ENCODE measurements at regions not wholly inside any gene's neighbourhood (a gene's known extent, or its start where the extent isn't known, plus 50 kb on each side); places are given as distances from the start of the nearest gene placed in this dataset.

DNA sequence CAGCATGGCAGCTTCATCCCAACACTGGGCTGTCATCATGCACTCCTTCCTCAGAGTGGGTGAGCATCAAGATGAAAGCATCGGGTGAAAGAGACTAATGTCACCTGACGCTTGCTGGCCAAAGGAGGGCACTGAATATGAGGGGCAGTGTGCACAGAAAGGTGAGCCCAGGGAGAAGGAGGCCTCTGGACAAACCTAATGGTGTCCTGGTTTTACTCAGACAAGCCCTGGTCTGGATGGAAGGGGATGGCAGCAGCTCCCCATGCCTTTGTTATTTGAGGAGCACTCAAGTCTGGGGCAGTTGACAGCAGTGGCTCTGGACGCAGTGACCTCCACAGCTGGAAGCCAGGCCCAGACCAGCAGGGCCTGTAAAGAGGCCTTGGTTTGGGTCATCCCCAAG is 209.7 kb downstream of the SMAD2 start:
- no peaks in the 10 kb centered on the region for H3K4me1 ChIP-seq
- no peaks in the 10 kb centered on the region for H3K36me3 ChIP-seq
- no peaks in the 10 kb centered on the region for H3K27me3 ChIP-seq
- no peaks in the 10 kb centered on the region for H3K9me3 ChIP-seq
- intact Hi-C loops (cut with DNase I) = no loop called here
- TF ChIP-seq, protein P1, sequence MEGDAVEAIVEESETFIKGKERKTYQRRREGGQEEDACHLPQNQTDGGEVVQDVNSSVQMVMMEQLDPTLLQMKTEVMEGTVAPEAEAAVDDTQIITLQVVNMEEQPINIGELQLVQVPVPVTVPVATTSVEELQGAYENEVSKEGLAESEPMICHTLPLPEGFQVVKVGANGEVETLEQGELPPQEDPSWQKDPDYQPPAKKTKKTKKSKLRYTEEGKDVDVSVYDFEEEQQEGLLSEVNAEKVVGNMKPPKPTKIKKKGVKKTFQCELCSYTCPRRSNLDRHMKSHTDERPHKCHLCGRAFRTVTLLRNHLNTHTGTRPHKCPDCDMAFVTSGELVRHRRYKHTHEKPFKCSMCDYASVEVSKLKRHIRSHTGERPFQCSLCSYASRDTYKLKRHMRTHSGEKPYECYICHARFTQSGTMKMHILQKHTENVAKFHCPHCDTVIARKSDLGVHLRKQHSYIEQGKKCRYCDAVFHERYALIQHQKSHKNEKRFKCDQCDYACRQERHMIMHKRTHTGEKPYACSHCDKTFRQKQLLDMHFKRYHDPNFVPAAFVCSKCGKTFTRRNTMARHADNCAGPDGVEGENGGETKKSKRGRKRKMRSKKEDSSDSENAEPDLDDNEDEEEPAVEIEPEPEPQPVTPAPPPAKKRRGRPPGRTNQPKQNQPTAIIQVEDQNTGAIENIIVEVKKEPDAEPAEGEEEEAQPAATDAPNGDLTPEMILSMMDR (IDR thresholded peaks at IDR 0.05) = no peak
- no peak for TF ChIP-seq POLR2A (IDR thresholded peaks at IDR 0.05)
- WGBS (ENCODE audit: insufficient coverage, low coverage, low lambda C conversion rate, missing lambda C conversion rate) = 76% methylated on average over 3 of the region's 3 CpGs
- no peak overlapping the region for H3K4me3 ChIP-seq
- H3K27ac ChIP-seq = no peak overlapping the region
- ATAC-seq (no peak), DNase-seq (no peak)

DNA sequence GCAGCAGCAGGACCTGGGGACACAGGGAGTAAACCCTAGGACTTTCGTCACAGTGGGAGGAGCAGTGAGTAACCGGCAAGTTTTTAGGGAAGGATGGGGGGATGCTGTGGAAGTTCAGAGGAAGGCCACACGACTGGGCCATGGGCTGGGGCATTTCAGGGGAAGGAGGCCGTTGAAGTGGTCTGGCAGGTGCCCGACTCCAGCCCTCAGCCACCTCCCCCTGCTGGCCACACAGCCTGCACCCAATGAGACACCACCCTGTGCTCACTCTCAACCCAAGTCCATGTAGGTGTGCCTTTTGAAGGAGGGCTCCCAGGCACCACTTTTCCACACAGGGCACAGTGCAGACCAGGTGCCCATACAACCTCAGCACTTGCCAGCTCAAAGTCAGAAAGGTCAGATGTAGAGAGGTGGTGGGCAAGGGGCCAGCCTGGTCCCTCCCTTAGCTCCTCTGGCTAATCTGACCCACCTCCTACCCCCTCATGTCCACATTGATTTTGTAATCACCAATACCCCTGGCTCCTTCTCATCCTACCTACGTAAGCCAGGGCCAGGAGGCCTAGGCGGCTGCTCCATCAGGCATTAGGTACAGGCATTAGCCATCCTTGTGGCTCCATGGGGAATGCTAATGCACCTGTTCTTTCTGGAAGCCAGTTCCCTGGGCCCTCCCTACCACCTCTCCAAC is 211.2 kb downstream of the SMAD2 start:
- Histone ChIP-seq H3K4me3 (no peak overlapping the region), H3K4me1 (no peaks in the 10 kb centered on the region), H3K27ac (no peak overlapping the region), H3K27me3 (no peaks in the 10 kb centered on the region), H3K36me3 (no peaks in the 10 kb centered on the region), H3K9me3 (no peaks in the 10 kb centered on the region)
- no peak for TF ChIP-seq POLR2A (IDR thresholded peaks at IDR 0.05)
- TF ChIP-seq, protein P1 (IDR thresholded peaks at IDR 0.05) = no peak
- intact Hi-C loops (cut with DNase I) = no loop called here
- WGBS (ENCODE audit: insufficient coverage, low coverage, low lambda C conversion rate, missing lambda C conversion rate) = 81% methylated on average over 4 of the region's 7 CpGs
- no peak for DNase-seq
- ATAC-seq = no peak

DNA sequence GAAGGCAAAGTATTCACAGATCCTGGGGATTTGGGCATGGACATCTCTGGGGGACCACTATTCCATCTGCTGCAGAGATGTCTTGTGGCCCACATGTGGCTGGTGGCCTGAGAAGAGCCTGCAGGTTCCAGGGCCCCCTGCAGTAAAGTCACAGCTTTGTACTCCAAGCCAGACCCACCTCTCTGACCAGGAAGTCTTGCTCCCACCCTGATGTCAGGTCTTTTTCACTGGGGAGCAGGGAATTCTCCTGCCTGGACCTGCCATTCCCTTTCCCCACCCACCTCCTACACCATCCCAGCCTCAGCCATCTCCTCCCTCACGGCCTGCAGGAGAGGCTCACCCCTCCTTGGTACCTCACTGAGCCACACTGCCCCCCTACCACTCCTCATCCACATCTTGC is 211.8 kb downstream of the SMAD2 start:
- intact Hi-C loops (cut with DNase I) = no loop called here
- Histone ChIP-seq H3K4me1 (no peaks in the 10 kb centered on the region), H3K36me3 (no peaks in the 10 kb centered on the region), H3K4me3 (no peak overlapping the region), H3K27ac (no peak overlapping the region), H3K27me3 (no peaks in the 10 kb centered on the region), H3K9me3 (no peaks in the 10 kb centered on the region)
- TF ChIP-seq, protein P1 (IDR thresholded peaks at IDR 0.05) = no peak
- no peak for TF ChIP-seq POLR2A (IDR thresholded peaks at IDR 0.05)
- no peak for ATAC-seq
- DNase-seq = no peak
- WGBS (ENCODE audit: insufficient coverage, low coverage, low lambda C conversion rate, missing lambda C conversion rate) = 43% methylated on average over 1 of the region's 1 CpG

DNA sequence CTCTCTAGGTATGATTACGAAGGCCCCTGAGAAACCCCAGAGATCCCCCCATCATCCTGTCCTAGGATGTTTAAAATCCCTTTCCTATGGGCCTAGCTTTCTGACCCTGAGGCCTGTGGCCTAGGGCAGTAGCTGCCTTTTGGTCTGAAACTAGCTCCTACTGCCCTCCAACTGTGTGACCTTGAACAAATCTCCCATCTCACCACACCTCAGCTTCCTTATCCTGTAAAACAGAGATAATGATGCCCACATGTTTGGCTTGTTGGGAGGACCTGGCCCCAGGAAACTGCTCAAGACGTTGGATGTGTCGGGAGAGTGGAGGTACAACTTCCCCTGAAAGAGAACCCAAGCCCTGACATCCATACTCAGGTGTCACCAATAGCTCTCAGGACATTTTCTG is 213.2 kb downstream of the SMAD2 start:
- DNase-seq (no peak), ATAC-seq (no peak)
- Histone ChIP-seq H3K9me3 (no peaks in the 10 kb centered on the region), H3K4me3 (no peak overlapping the region), H3K4me1 (no peaks in the 10 kb centered on the region), H3K36me3 (no peaks in the 10 kb centered on the region), H3K27me3 (no peaks in the 10 kb centered on the region), H3K27ac (no peak overlapping the region)
- 40% methylated on average over 1 of the region's 3 CpGs for WGBS (ENCODE audit: insufficient coverage, low coverage, low lambda C conversion rate, missing lambda C conversion rate)
- no peak for TF ChIP-seq POLR2A (IDR thresholded peaks at IDR 0.05)
- TF ChIP-seq, protein P1 (IDR thresholded peaks at IDR 0.05) = no peak
- intact Hi-C loops (cut with DNase I) = no loop called here

Data from right lobe of liver (tissue), 6 donors.